SH-SY5Y (cell line): ENCODE measurements at regions not wholly inside any gene's neighbourhood (a gene's known extent, or its start where the extent isn't known, plus 50 kb on each side); places are given as distances from the start of the nearest gene placed in this dataset.

Experiments used
- GATA2 ChIP-seq: IDR thresholded peaks from 2 replicates; pipeline ENCODE4 v1.6.1; 2011; ENCODE audit warnings: mild to moderate bottlenecking, low read depth, low read length
- GATA3 ChIP-seq: IDR thresholded peaks from 2 replicates; pipeline ENCODE4 v1.6.1; 2011; ENCODE audit warnings: low read depth, mild to moderate bottlenecking, low read length, moderate library complexity

- TF ChIP-seq GATA2 (no peak), GATA3 (no peak)
Observed at GRCh38 chr20:40945189-40945588, 83.4 kb upstream of the TOP1 start.
